ENCODE measurements at regions not wholly inside any gene's neighbourhood (a gene's known extent, or its start where the extent isn't known, plus 50 kb on each side); places are given as distances from the start of the nearest gene placed in this dataset.
A peak's percentile ranks its signal among the peaks of the same experiment; 100 is the strongest.
"Not testable (repeated sequence)": the region's sequence is repeated elsewhere in the genome, so short reads cannot be mapped to it uniquely, and the experiment has no call there.

- DNase-seq, result no peak
Measured at GRCh38 chr2:39923455-39923854, 144.4 kb upstream of the THUMPD2 start.

DNA sequence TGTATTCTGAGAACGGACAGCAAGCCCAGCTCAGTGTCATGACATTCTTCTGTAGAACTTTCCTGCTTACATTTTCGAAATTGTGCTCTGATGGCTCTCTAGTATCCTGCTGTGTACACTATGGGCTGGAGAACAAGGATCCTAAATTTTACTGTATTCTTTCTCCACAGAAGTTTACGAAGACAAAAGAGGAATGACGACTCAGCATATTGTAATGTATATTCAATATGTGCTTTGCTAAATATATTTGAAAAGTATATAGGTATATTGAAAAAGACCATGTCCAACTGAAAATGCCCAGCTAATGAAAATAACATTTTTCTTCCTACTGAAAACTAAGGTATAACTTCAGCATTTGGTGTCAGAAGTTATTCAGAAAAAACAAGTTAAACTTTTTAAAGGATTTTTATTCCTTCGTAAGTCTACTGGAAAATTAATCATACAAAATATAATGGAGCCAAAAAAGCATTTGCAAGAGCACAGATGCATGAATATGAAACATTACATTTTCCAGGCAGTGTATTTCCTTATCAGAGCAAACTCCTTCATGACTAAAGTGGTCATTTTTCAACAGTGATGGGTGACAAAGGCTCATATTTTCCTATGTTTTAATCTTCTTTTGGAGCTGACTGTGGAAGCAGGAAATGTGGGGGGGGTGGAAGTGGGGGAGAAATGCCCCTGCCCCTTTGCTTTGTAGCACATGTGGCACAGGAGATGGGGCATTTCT lies 143.8 kb upstream of the THUMPD2 start:
- peak; percentile 27 for DNase-seq

- DNase-seq, result no peak
Measured at GRCh38 chr2:39920307-39920801, 141.3 kb upstream of the THUMPD2 start.

- no peak for DNase-seq
Measured at GRCh38 chr2:39919511-39920306, 140.7 kb upstream of the THUMPD2 start.

DNA sequence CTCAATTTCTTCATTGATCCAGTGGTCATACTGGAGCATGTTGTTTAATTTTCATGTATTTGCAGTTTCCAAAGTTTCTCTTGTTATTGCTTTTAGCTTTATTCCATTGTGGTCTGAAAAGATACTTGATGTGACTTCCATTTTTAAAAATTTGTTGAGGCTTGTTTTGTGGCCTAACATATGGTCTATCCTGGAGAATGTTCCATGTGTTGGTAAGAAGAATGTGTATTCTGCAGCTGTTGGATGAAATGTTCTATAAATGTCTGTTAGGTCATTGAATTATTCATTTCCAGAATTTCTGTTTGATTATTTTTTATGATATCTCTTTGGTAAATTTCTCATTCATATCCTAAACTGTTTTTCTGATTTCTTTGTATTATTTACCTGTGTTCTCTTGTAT lies 139.8 kb upstream of the THUMPD2 start:
- DNase-seq, result no peak

DNA sequence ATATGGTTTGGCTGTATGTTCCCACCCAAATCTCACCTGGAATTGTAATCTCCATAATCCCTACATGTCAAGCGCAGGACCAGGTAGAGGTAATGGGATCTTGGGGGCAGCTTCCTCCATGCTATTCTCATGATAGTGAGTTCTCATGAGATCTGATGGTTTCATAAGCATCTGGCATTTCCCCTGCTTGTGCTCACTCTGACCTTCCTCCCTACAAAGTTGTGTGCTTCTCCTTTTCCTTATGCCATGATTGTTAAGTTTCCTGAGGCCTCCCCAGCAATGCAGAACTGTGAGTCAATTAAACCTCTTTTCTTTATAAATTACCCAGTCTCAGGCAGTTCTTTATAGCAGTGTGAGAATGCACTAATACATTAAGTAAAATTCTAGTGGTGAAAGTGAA lies 138.3 kb upstream of the THUMPD2 start:
- DNase-seq, result not testable (repeated sequence)

GRCh38 chr2:39914949-39915348 lies 135.9 kb upstream of the THUMPD2 start:
- DNase-seq, result no peak

- peak; percentile 81 for DNase-seq
Measured at GRCh38 chr2:39913648-39914461, 134.8 kb upstream of the THUMPD2 start.

DNA sequence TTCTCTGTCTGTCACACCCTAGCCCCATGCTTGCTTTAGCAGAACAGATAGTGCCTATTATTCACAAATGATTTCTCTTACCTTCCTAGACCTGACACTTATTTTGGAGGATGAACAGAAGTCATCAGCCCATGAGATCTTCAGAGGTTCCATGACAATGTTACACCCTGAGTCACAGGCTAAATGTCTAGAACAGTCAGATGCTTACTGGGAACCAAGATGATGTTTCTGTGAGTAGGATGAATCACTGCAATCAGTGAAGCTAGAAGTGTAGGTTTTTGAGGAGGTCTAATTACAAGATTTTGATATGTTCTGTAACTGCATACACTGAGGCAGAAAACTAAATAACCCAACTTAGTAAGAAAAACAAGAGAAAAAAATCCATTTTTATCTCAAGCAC lies 123.0 kb upstream of the THUMPD2 start:
- peak; percentile 80 for DNase-seq

DNA sequence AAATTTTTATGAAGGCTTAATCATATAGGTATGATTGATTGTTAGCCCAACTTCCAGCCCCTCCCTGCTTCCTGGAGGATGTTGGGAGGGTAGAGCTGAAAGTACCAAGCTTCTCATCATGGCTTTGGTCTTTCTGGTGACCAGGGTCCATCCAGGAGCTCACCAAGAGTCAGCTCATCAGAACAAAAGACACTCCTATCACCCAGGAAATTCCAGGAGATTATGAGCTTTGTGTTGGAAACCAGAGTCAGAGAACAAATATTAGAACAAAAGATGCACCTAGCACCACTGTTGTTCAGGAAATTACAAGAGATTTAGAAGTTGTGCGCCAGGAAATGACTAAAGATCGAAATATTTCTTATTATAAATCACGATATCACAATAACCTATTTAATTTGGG lies 119.9 kb upstream of the THUMPD2 start:
- no peak for DNase-seq

DNA sequence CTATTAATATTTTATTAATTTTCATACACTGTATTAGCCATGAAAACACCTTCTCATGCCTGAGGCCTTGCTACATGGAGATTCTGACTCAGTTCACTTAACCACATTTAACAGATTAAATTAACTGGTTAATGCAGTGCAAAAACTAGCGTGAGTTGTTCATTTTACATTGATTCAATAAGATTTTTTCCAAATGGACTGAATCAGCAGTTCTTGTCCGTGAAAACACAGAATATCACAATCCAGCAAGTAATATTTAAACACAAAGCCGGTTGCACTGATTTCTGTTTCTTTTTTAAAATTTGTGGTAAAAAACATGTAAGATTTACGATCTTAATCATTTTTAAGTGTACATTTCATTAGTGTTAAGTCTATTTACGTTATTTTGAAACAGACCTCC lies 118.2 kb upstream of the THUMPD2 start:
- no peak for DNase-seq

DNA sequence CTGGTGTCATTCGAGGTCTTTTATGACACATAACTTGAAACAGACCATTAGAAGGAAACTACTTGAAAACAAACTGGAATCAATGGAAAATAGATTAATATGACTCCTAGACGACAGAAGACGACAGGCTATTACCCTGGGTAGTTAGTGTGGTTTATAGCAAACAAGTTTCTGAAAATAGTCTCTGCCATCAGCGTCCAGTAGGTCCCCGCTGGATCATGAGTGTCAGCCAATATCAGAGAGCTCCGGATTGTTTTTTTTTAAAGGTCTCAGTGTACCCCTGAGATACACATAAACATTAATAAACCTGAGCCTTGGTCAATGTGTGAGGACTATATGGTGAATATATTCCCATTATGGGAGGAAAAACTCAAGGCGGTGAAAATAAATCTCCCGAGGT lies 115.0 kb upstream of the THUMPD2 start:
- DNase-seq, result no peak

DNA sequence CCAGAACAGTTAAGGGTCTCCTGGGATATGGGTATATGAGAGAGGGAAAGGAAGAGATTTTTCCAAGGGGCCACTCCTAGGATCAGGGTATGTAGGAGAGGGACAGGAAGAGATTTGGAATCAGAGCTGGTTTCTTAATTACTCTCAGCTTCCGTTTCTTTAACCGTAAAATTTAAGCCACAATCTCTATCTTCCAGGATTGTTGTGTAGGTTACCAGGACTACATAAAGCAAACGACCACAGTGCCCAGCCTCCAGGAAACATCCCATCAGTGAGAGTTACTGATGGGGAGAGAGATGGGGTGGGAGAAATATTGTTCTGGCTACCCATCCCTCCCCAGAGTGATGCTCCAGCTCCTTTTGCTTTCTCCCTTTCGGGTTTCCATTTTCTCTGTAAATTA lies 114.6 kb upstream of the THUMPD2 start:
- no peak for DNase-seq

GRCh38 chr2:39881948-39882347 lies 102.9 kb upstream of the THUMPD2 start:
- DNase-seq, result no peak

DNA sequence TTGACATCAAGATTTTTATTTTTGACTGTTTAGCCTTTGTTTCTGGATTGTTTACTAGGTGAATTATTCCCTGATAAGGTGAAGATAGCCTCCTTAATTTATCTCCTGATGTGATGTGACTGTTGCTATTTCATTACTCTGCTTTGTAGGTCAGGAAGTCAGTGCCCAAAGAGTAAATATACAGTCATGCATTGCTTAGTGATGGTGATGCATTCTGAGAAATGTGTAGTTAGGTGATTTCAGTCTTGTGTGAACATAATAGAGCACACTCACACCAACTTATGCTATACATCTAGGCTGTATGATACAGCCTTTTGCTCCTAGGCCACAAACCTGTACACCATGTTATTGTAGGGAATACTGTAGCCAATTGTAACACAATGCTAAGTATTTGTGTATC lies 102.4 kb upstream of the THUMPD2 start:
- DNase-seq, result peak; percentile 24

DNA sequence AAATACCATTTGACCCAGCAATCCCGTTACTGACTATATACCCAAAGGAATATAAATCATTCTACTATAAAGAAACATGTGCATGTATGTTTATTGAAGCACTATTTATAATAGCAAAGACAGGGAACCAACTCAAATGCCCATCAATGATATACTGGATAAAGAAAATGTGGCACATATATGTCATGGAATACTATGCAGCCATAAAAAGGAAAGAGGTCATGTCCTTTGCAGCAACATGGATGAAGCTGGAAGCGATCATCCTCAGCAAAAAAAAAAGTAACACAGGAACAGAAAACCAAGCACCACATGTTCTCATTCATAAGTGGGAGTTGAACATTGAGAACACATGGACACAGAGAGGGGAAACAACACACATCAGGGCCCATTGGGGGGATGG lies 99.9 kb upstream of the THUMPD2 start:
- DNase-seq, result not testable (repeated sequence)

DNA sequence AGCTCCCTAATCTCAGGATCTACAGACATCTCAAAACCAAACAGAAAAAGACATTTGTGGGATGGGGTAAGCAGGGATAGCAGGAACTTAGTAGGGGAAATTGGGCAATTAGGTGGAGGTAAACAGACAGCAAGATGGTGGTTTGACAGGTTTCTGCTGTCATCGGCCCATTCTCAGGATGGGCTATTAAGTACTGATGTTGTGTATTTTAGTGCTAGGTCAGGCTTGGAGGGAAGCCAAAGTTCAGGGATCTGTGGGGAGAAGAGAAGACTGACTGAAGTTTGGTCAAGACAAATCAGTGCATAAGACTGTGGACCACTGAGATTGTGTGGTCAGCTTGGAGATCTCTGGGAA lies 96.8 kb upstream of the THUMPD2 start:
- no peak for DNase-seq

- peak; percentile 89 for DNase-seq
Measured at GRCh38 chr2:39875182-39875913, 96.3 kb upstream of the THUMPD2 start.

- DNase-seq, result no peak
Measured at GRCh38 chr2:39874236-39874635, 95.2 kb upstream of the THUMPD2 start.

GRCh38 chr2:39873586-39873985 lies 94.5 kb upstream of the THUMPD2 start:
- no peak for DNase-seq

DNA sequence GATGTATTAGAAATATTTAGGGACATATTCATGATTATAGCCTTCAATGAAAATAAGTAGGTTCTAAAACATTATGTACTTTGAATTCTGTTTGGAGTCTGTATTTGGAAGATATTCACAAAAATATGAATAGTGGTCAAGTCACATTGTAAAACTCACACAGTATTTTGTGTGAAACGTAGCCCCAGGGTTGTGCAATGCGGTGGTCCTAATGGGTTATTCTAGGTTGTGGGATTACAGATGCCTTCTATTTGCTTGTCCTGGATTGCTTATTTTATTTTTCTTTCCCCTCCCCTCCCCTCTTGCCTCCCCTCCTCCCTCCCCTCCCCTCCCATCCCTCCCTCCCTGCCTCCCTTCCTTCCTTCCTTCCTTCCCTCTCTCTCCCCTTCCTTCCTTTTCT lies 93.7 kb upstream of the THUMPD2 start:
- no peak for DNase-seq

DNA sequence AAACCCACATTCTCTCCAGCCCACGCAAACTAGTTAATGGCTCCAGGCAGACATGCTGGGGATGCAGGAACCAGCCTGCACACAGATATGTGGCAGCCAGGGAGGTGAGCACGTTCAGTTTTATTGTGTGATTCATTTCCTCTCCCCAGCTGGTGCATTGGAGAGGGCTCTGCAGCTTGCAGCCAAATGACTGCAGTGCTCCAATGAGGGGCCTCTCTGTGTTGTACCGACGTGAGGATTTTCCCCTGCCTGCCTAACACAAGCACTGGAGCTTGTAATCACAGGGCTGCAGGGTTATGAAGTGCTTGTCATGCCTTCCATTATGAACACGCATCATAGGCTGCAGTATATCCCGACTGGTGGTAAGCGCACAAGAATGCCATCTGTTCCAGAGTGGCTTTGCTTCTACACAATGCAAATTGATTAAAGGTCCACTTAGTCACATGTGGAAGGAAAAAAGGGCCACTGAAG lies 92.3 kb upstream of the THUMPD2 start:
- DNase-seq, result peak; percentile 98

GRCh38 chr2:39870871-39871270 lies 91.8 kb upstream of the THUMPD2 start:
- no peak for DNase-seq

Measured in fibroblast of skin of right biceps (primary cell).